H1 (cell line): ENCODE measurements at regions not wholly inside any gene's neighbourhood (a gene's known extent, or its start where the extent isn't known, plus 50 kb on each side); places are given as distances from the start of the nearest gene placed in this dataset.

ENCODE experiments used
- CBX8 ChIP-seq: fragments of 300-800, 300-1000 bp; sonication (generic); IDR thresholded peaks from 2 replicates; pipeline ENCODE4 v1.7.1; 2016; ENCODE audit warnings: low read depth, low read length, borderline replicate concordance
- CHD7 ChIP-seq: fragments of 300-600 bp; sonication (generic); IDR thresholded peaks from 2 replicates; pipeline ENCODE4 v1.7.1; 2012; ENCODE audit warnings: low read length, moderate library complexity, mild to moderate bottlenecking, inconsistent platforms; ENCODE audit not compliant: insufficient replicate concordance
- EP300 ChIP-seq, 2 experiments: IDR thresholded peaks; 1 replicate in 1 of 2; 2 replicates in 1 of 2; pipeline ENCODE4 v1.6.1; 2011 to 2012; ENCODE audit warnings: low read depth in 2 of 2, low read length in 2 of 2, mild to moderate bottlenecking in 2 of 2, borderline replicate concordance in 1 of 2, inconsistent platforms in 1 of 2, moderate library complexity in 1 of 2
- HDAC6 ChIP-seq: IDR thresholded peaks from one replicate; pipeline ENCODE4 v1.7.1; 2012; ENCODE audit warnings: low read depth, mild to moderate bottlenecking, inconsistent platforms, low read length, moderate library complexity
- KDM5A ChIP-seq: fragments of 200-600 bp; IDR thresholded peaks from 2 replicates; pipeline ENCODE4 v1.7.1; 2012; ENCODE audit warnings: mild to moderate bottlenecking, low read length, inconsistent platforms, mixed read lengths
- MAX ChIP-seq: IDR thresholded peaks from 2 replicates; pipeline ENCODE4 v1.6.1; 2012; ENCODE audit warnings: inconsistent platforms
- POLR2AphosphoS5 ChIP-seq: IDR thresholded peaks from 2 replicates; pipeline ENCODE4 v1.6.1; 2011; ENCODE audit warnings: low read depth, low read length
- SIN3A ChIP-seq, 2 experiments: IDR thresholded peaks in 1 of 2; conservative IDR thresholded peaks in 1 of 2; 2 replicates each; pipeline ENCODE4 v1.6.1; 2011 to 2012; ENCODE audit warnings: low read length in 2 of 2, improper control_type of control experiment in 1 of 2, low read depth in 1 of 2, mild to moderate bottlenecking in 1 of 2
- TBP ChIP-seq: IDR thresholded peaks from 2 replicates; pipeline ENCODE4 v1.6.1; 2011; ENCODE audit warnings: low read depth, low read length, improper control_type of control experiment
- TCF12 ChIP-seq: IDR thresholded peaks from 2 replicates; pipeline ENCODE4 v1.6.1; 2011; ENCODE audit warnings: low read depth, mild to moderate bottlenecking, low read length
- TEAD4 ChIP-seq: IDR thresholded peaks from 2 replicates; pipeline ENCODE4 v1.6.1; 2012; ENCODE audit warnings: low read depth, low read length, inconsistent platforms, mixed read lengths

GRCh38 chr6:14614631-14615030 is 497.1 kb downstream of the CD83 start (continued):
- TF ChIP-seq CHD7 (no peak), TCF12 (no peak), TBP (no peak), POLR2AphosphoS5 (no peak), MAX (no peak), KDM5A (no peak), CBX8 (no peak), EP300 (IDR thresholded peaks at IDR 0.05; ENCODE audit: borderline replicate concordance in 1 of 2, low read depth in 2 of 2, low read length in 2 of 2) (no peak), HDAC6 (no peak), TEAD4 (no peak), SIN3A (conservative IDR thresholded peaks at IDR 0.05 in 1 of 2, IDR thresholded peaks at IDR 0.05 in 1 of 2; ENCODE audit: low read depth in 1 of 2, low read length in 2 of 2) (no peak)
